MM.1S (cell line): ENCODE measurements at regions not wholly inside any gene's neighbourhood (a gene's known extent, or its start where the extent isn't known, plus 50 kb on each side); places are given as distances from the start of the nearest gene placed in this dataset.

Experiments used
- DNase-seq: peaks from one replicate; pipeline ENCODE4 v3.0.0-alpha.2; 2015
- H2AFZ ChIP-seq: fragments of 300-600 bp; sonication (generic); 2 replicates; pipeline ENCODE4 v1.6.0; 2016; ENCODE audit warnings: antibody characterized with exemption, low read length
- H3F3A ChIP-seq: fragments of 300-600 bp; sonication (generic); 2 replicates; pipeline ENCODE4 v1.6.1; 2016; ENCODE audit warnings: mild to moderate bottlenecking, antibody characterized with exemption, low read length, moderate library complexity, mixed read lengths; ENCODE audit not compliant: insufficient read depth
- H3K27ac ChIP-seq: fragments of 300-600 bp; sonication (generic); 2 replicates; pipeline ENCODE4 v1.5.1; 2016; ENCODE audit warnings: mild to moderate bottlenecking, low read length
- H3K27me3 ChIP-seq: fragments of 300-600 bp; sonication (generic); replicated peaks from 2 replicates; pipeline ENCODE4 v1.6.0; 2016; ENCODE audit warnings: low read length; ENCODE audit not compliant: insufficient read depth
- H3K36me3 ChIP-seq: fragments of 300-600 bp; sonication (generic); replicated peaks from 2 replicates; pipeline ENCODE4 v1.6.1; 2016; ENCODE audit warnings: mild to moderate bottlenecking, low read length, mixed read lengths; ENCODE audit not compliant: insufficient read depth
- H3K4me1 ChIP-seq: fragments of 300-600 bp; sonication (generic); 2 replicates; pipeline ENCODE4 v1.6.1; 2016; ENCODE audit warnings: low read length, mixed read lengths
- H3K4me2 ChIP-seq: fragments of 300-600 bp; sonication (generic); 2 replicates; pipeline ENCODE4 v1.6.0; 2016; ENCODE audit warnings: low read depth, low read length
- H3K4me3 ChIP-seq: fragments of 300-600 bp; sonication (generic); 2 replicates; pipeline ENCODE4 v1.5.1; 2016; ENCODE audit warnings: low read length, mixed read lengths
- H3K79me2 ChIP-seq: fragments of 300-600 bp; sonication (generic); 2 replicates; pipeline ENCODE4 v1.6.1; 2016; ENCODE audit warnings: mixed run types, low read length, mixed read lengths
- H3K9ac ChIP-seq: fragments of 300-600 bp; sonication (generic); 2 replicates; pipeline ENCODE4 v1.6.1; 2016; ENCODE audit warnings: low read length, mixed read lengths
- H3K9me2 ChIP-seq: fragments of 300-600 bp; sonication (generic); replicated peaks from 2 replicates; pipeline ENCODE4 v1.6.1; 2016; ENCODE audit warnings: mild to moderate bottlenecking, low read length, mixed read lengths; ENCODE audit not compliant: insufficient read depth
- H3K9me3 ChIP-seq: fragments of 300-600 bp; sonication (generic); replicated peaks from 2 replicates; pipeline ENCODE4 v1.6.1; 2016; ENCODE audit warnings: mild to moderate bottlenecking, low read length, mixed read lengths; ENCODE audit not compliant: insufficient read depth
- H4K20me1 ChIP-seq: fragments of 300-600 bp; sonication (generic); 2 replicates; pipeline ENCODE4 v1.6.1; 2016; ENCODE audit warnings: mild to moderate bottlenecking, low read length, moderate library complexity, mixed read lengths; ENCODE audit not compliant: insufficient read depth
- EZH2 ChIP-seq: fragments of 300-600 bp; sonication (generic); optimal IDR thresholded peaks from 2 replicates; pipeline ENCODE3; 2017; ENCODE audit warnings: low read depth, mild to moderate bottlenecking, antibody characterized with exemption, low read length, mixed read lengths
- EZH2phosphoT487 ChIP-seq: fragments of 300-600 bp; sonication (generic); IDR thresholded peaks from 2 replicates; pipeline ENCODE4 v1.6.1; 2018; ENCODE audit warnings: antibody characterized with exemption, low read length
- TF ChIP-seq, protein P1 (sequence below): fragments of 300-600 bp; sonication (generic); IDR thresholded peaks from 2 replicates; pipeline ENCODE4 v1.5.1; 2016; ENCODE audit warnings: antibody characterized with exemption, low read length, mixed read lengths

DNA sequence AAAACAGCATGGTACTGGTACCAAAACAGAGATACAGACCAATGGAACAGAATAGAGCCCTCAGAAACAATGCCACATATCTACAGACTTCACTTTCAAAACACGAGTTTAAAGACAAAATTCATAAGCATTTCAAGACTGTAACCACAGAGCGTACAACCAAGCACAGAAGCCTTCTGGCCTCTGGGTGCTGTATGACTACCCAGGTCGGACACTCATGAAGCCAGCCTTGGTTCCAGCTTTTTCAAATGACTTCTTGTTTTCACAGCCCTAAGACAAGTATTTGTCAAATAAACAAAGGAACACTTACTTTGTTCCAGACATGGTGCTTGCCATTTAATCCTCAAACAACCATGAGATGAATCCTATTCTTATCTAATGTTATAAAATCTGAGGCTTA lies 536.1 kb upstream of the NR3C2 start:
- DNase-seq, result no peak
- Histone ChIP-seq H3K36me3 (no peaks in the 10 kb centered on the region), H3K4me1 (no peaks in the 10 kb centered on the region), H3K27ac (no peak overlapping the region), H3K9me3 (no peaks in the 10 kb centered on the region), H3K27me3 (no peaks in the 10 kb centered on the region), H3K4me2 (no peak overlapping the region), H3K9me2 (no peaks in the 10 kb centered on the region), H3K9ac (no peak overlapping the region), H3K79me2 (no peaks in the 10 kb centered on the region), H3K4me3 (no peak overlapping the region), H2AFZ (no peak overlapping the region), H4K20me1 (no peaks in the 10 kb centered on the region), H3F3A (no peaks in the 10 kb centered on the region)
- TF ChIP-seq EZH2, result no peak
- TF ChIP-seq, protein P1, sequence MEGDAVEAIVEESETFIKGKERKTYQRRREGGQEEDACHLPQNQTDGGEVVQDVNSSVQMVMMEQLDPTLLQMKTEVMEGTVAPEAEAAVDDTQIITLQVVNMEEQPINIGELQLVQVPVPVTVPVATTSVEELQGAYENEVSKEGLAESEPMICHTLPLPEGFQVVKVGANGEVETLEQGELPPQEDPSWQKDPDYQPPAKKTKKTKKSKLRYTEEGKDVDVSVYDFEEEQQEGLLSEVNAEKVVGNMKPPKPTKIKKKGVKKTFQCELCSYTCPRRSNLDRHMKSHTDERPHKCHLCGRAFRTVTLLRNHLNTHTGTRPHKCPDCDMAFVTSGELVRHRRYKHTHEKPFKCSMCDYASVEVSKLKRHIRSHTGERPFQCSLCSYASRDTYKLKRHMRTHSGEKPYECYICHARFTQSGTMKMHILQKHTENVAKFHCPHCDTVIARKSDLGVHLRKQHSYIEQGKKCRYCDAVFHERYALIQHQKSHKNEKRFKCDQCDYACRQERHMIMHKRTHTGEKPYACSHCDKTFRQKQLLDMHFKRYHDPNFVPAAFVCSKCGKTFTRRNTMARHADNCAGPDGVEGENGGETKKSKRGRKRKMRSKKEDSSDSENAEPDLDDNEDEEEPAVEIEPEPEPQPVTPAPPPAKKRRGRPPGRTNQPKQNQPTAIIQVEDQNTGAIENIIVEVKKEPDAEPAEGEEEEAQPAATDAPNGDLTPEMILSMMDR, result no peak
- TF ChIP-seq EZH2phosphoT487, result no peak

DNA sequence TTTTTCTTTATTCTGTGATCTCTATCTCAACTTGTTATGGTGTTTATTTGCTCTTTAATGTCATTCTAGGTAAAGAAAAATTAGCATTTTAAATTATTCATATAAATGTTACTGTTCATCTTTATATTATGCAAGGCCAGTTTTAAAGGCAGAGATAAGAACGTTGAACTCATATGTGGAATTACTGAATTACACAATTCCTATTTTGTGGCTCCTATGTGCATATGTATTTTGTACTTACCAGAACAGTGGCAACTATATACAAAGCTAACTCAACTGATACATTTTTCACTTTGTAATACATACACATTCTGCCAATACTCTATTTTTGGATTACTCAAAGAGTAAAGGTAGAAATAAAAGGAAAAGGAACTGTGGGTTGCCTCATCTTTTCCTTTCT lies 533.2 kb upstream of the NR3C2 start:
- TF ChIP-seq EZH2 (no peak), EZH2phosphoT487 (no peak)
- TF ChIP-seq, protein P1, result no peak
- Histone ChIP-seq H2AFZ (no peak overlapping the region), H3K9me3 (no peaks in the 10 kb centered on the region), H3K27me3 (no peaks in the 10 kb centered on the region), H3F3A (no peaks in the 10 kb centered on the region), H3K9ac (no peak overlapping the region), H3K4me2 (no peak overlapping the region), H3K4me1 (no peaks in the 10 kb centered on the region), H3K36me3 (no peaks in the 10 kb centered on the region), H4K20me1 (no peaks in the 10 kb centered on the region), H3K9me2 (no peaks in the 10 kb centered on the region), H3K79me2 (no peaks in the 10 kb centered on the region), H3K4me3 (no peak overlapping the region), H3K27ac (no peak overlapping the region)
- DNase-seq, result no peak

DNA sequence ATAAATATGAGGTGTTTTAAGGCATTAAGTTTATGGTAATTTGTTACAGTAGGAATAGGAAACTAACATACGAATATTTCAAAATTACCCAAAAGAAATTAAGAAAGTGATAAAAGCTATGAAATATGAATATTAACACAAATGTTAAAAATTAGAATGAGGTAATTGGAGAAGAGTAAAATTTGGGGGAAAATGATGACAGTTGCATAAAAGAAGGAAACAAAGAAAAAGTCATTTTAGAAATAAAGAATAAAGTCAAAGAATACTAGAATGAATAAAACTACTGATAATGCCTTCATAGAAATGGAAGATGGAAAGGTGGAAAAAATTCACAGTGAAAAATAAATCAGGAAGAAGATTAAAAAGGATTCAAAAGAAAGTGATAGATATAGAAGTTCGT lies 522.9 kb upstream of the NR3C2 start:
- Histone ChIP-seq H3K36me3 (no peaks in the 10 kb centered on the region), H2AFZ (no peak overlapping the region), H3K4me3 (no peak overlapping the region), H3K9me2 (no peaks in the 10 kb centered on the region), H3F3A (no peaks in the 10 kb centered on the region), H3K27ac (no peak overlapping the region), H3K9ac (no peak overlapping the region), H3K27me3 (no peaks in the 10 kb centered on the region), H3K79me2 (no peaks in the 10 kb centered on the region), H3K4me1 (no peaks in the 10 kb centered on the region), H3K9me3 (no peaks in the 10 kb centered on the region), H3K4me2 (no peak overlapping the region), H4K20me1 (no peaks in the 10 kb centered on the region)
- no peak for DNase-seq
- TF ChIP-seq EZH2 (no peak), EZH2phosphoT487 (no peak)
- TF ChIP-seq, protein P1, result no peak
